PC-3 (cell line): ENCODE measurements at regions not wholly inside any gene's neighbourhood (a gene's known extent, or its start where the extent isn't known, plus 50 kb on each side); places are given as distances from the start of the nearest gene placed in this dataset.

Experiments used
- ATAC-seq: fragments of 200-7000 bp; cut with Tn5 transposase; 2 replicates; pipeline ENCODE4 v1.9.1; 2020; ENCODE audit warnings: mild to moderate bottlenecking, moderate library complexity
- BruUV-seq: library from RNA; stranded (reverse); fragments of 400-500 nt; replicated peaks from 2 replicates; lab custom pipeline; 2021; lab: Mats Ljungman, UMichigan
- CTCF ChIA-PET: fragments of 300-600 bp; sonication (Branson Sonifier 250); formaldehyde crosslinking; loops from one replicate; lab custom pipeline; 2022; ENCODE audit warnings: antibody characterized with exemption; lab: Charles Lee
- POLR2A ChIA-PET: fragments of 300-600 bp; sonication (Branson Sonifier 250); formaldehyde crosslinking; loops from one replicate; lab custom pipeline; 2022; ENCODE audit warnings: antibody characterized with exemption; ENCODE audit not compliant: unreplicated experiment; lab: Charles Lee
- DNase-seq: peaks from one replicate; pipeline ENCODE4 v3.0.0-alpha.2; 2015
- H2AFZ ChIP-seq: fragments of 300-600 bp; sonication (generic); 2 replicates; pipeline ENCODE4 v1.6.0; 2016; ENCODE audit warnings: antibody characterized with exemption, low read length
- H3F3A ChIP-seq: fragments of 300-600 bp; sonication (generic); one replicate; pipeline ENCODE4 v1.6.0; 2017; ENCODE audit warnings: antibody characterized with exemption, low read length, control low read depth, mild to moderate bottlenecking; ENCODE audit not compliant: unreplicated experiment
- H3K27ac ChIP-seq: fragments of 300-600 bp; sonication (generic); 2 replicates; pipeline ENCODE4 v1.5.1; 2016; ENCODE audit warnings: mild to moderate bottlenecking, low read length
- H3K27me3 ChIP-seq: fragments of 300-600 bp; sonication (generic); 2 replicates; pipeline ENCODE4 v1.6.1; 2016; ENCODE audit warnings: low read length, mixed read lengths
- H3K36me3 ChIP-seq: fragments of 300-600 bp; sonication (generic); 2 replicates; pipeline ENCODE4 v1.6.1; 2016; ENCODE audit warnings: low read depth, mixed run types, low read length, mixed read lengths
- H3K4me1 ChIP-seq: fragments of 300-600 bp; sonication (generic); 2 replicates; pipeline ENCODE4 v1.5.1; 2016; ENCODE audit warnings: low read length; ENCODE audit not compliant: insufficient read depth
- H3K4me2 ChIP-seq: fragments of 300-600 bp; sonication (generic); 2 replicates; pipeline ENCODE4 v1.6.0; 2016; ENCODE audit warnings: low read length
- H3K4me3 ChIP-seq: fragments of 300-600 bp; sonication (generic); 2 replicates; pipeline ENCODE4 v1.5.1; 2016; ENCODE audit warnings: mild to moderate bottlenecking, low read length, mixed read lengths
- H3K79me2 ChIP-seq: fragments of 300-600 bp; sonication (generic); 2 replicates; pipeline ENCODE4 v1.6.1; 2017; ENCODE audit warnings: low read length, mixed read lengths
- H3K9ac ChIP-seq: fragments of 300-600 bp; sonication (generic); 2 replicates; pipeline ENCODE4 v1.6.0; 2016; ENCODE audit warnings: mild to moderate bottlenecking, low read length
- H3K9me2 ChIP-seq: fragments of 300-600 bp; sonication (generic); replicated peaks from 2 replicates; pipeline ENCODE4 v1.6.1; 2016; ENCODE audit warnings: mixed run types, low read length, mixed read lengths
- H3K9me3 ChIP-seq: fragments of 300-600 bp; sonication (generic); 2 replicates; pipeline ENCODE4 v1.6.1; 2016; ENCODE audit warnings: low read length, mixed read lengths
- H4K20me1 ChIP-seq: fragments of 300-600 bp; sonication (generic); 2 replicates; pipeline ENCODE4 v1.6.1; 2016; ENCODE audit warnings: low read length, mixed read lengths
- EZH2 ChIP-seq: fragments of 300-600 bp; sonication (generic); IDR thresholded peaks from one replicate; pipeline ENCODE4 v1.6.1; 2017; ENCODE audit warnings: antibody characterized with exemption, mild to moderate bottlenecking, low read length; ENCODE audit not compliant: unreplicated experiment
- EZH2phosphoT487 ChIP-seq: fragments of 300-600 bp; sonication (generic); IDR thresholded peaks from 2 replicates; pipeline ENCODE4 v1.6.1; 2018; ENCODE audit warnings: mild to moderate bottlenecking, antibody characterized with exemption, low read length, borderline replicate concordance
- intact Hi-C: fragments of 100-400 bp; cut with micrococcal nuclease; formaldehyde crosslinking; loops from 2 replicates; pipeline ENCODE4 v1.9.0; 2023
- TF ChIP-seq, protein P1 (sequence below): fragments of 300-600 bp; sonication (generic); conservative IDR thresholded peaks from 2 replicates; pipeline ENCODE4 v1.5.1; 2017; ENCODE audit warnings: antibody characterized with exemption, low read depth, mild to moderate bottlenecking, low read length

- CTCF ChIA-PET = no interaction called here
- TF ChIP-seq EZH2phosphoT487 = no peak
- TF ChIP-seq, protein P1, sequence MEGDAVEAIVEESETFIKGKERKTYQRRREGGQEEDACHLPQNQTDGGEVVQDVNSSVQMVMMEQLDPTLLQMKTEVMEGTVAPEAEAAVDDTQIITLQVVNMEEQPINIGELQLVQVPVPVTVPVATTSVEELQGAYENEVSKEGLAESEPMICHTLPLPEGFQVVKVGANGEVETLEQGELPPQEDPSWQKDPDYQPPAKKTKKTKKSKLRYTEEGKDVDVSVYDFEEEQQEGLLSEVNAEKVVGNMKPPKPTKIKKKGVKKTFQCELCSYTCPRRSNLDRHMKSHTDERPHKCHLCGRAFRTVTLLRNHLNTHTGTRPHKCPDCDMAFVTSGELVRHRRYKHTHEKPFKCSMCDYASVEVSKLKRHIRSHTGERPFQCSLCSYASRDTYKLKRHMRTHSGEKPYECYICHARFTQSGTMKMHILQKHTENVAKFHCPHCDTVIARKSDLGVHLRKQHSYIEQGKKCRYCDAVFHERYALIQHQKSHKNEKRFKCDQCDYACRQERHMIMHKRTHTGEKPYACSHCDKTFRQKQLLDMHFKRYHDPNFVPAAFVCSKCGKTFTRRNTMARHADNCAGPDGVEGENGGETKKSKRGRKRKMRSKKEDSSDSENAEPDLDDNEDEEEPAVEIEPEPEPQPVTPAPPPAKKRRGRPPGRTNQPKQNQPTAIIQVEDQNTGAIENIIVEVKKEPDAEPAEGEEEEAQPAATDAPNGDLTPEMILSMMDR = no peak
- TF ChIP-seq EZH2 = no peak
- Histone ChIP-seq H3K36me3 (no peaks in the 10 kb centered on the region), H3K27me3 (no peaks in the 10 kb centered on the region), H3K79me2 (no peaks in the 10 kb centered on the region), H3K9ac (no peak overlapping the region), H2AFZ (no peak overlapping the region), H3K4me3 (no peak overlapping the region), H4K20me1 (no peaks in the 10 kb centered on the region), H3K4me1 (no peaks in the 10 kb centered on the region), H3K9me3 (no peaks in the 10 kb centered on the region), H3K27ac (no peak overlapping the region), H3K9me2 (no peaks in the 10 kb centered on the region), H3K4me2 (no peak overlapping the region), H3F3A (no peaks in the 10 kb centered on the region)
- no peak for ATAC-seq
- intact Hi-C loops = no loop called here
- DNase-seq = peak; percentile 1
- no TSS peak for BruUV-seq
- POLR2A ChIA-PET = no interaction called here
Measured at GRCh38 chr3:64796607-64797399, 109.0 kb upstream of the ADAMTS9 start.

DNA sequence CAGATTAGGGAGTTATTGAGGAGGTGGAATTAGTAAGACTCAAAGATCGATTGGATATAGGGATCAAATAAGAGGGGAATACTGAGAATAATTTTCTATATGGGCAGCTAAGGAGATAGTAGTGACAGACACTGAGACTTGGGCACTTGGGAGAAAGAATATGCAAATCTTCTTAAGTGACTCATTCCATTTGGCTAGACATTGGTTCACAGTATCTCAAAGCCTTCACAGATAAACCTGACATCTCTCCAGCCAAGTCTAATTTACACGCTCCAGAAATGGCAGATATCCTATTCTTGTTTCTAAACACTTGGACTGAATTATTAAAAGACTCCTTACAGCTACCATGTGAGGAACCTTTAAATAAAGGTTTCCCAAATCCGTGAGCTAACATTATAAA is 104.6 kb upstream of the ADAMTS9 start:
- ATAC-seq (no peak), DNase-seq (no peak)
- Histone ChIP-seq H3K79me2 (no peaks in the 10 kb centered on the region), H4K20me1 (no peaks in the 10 kb centered on the region), H3K4me3 (no peak overlapping the region), H3K4me1 (no peaks in the 10 kb centered on the region), H3K36me3 (no peaks in the 10 kb centered on the region), H3K9me3 (no peaks in the 10 kb centered on the region), H2AFZ (no peak overlapping the region), H3K27ac (no peak overlapping the region), H3K27me3 (no peaks in the 10 kb centered on the region), H3K9me2 (no peaks in the 10 kb centered on the region), H3K9ac (no peak overlapping the region), H3K4me2 (no peak overlapping the region), H3F3A (no peaks in the 10 kb centered on the region)
- POLR2A ChIA-PET = no interaction called here
- TF ChIP-seq EZH2phosphoT487 = no peak
- TF ChIP-seq EZH2 = no peak
- TF ChIP-seq, protein P1 = no peak
- intact Hi-C loops = no loop called here
- no TSS peak for BruUV-seq
- CTCF ChIA-PET = no interaction called here

DNA sequence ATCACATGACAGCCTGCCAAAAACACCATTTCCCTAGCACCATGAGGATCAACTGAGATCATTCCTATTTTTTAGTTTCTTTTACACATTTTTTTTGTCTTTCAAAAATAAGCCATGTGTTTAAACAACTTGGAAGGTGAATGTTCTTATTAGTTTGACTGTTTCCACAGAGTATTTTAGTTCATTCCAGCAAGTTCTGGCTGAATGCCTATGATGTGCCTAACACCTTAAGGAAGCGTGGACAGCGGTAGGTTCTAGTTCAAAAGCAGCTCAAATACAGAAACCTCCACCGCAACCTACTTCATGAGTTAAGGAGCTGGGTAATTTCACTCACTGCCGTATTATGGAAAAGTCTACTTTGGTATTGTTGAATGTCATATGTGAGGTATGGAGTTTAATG is 101.3 kb upstream of the ADAMTS9 start:
- Histone ChIP-seq H3K9me2 (no peaks in the 10 kb centered on the region), H3K9me3 (no peaks in the 10 kb centered on the region), H3K27me3 (no peaks in the 10 kb centered on the region), H3K27ac (no peak overlapping the region), H3K79me2 (no peaks in the 10 kb centered on the region), H3K4me1 (no peaks in the 10 kb centered on the region), H3K36me3 (no peaks in the 10 kb centered on the region), H3K4me3 (no peak overlapping the region), H3F3A (no peaks in the 10 kb centered on the region), H2AFZ (no peak overlapping the region), H3K9ac (no peak overlapping the region), H3K4me2 (no peak overlapping the region), H4K20me1 (no peaks in the 10 kb centered on the region)
- CTCF ChIA-PET = no interaction called here
- intact Hi-C loops = no loop called here
- TF ChIP-seq, protein P1 = no peak
- TF ChIP-seq EZH2phosphoT487 (no peak), EZH2 (no peak)
- DNase-seq (no peak), ATAC-seq (no peak)
- no TSS peak for BruUV-seq
- POLR2A ChIA-PET = no interaction called here
